PC-9 (cell line): ENCODE measurements at regions not wholly inside any gene's neighbourhood (a gene's known extent, or its start where the extent isn't known, plus 50 kb on each side); places are given as distances from the start of the nearest gene placed in this dataset.

Experiments
- BruUV-seq: library from RNA; stranded (reverse); fragments of 400-500 nt; replicated peaks from 2 replicates; lab custom pipeline; 2021; lab: Mats Ljungman, UMichigan
- CTCF ChIA-PET: fragments of 300-600 bp; sonication (Branson Sonifier 250); formaldehyde crosslinking; loops from one replicate; lab custom pipeline; 2022; ENCODE audit warnings: antibody characterized with exemption; lab: Charles Lee
- POLR2A ChIA-PET: fragments of 300-600 bp; sonication (Branson Sonifier 250); formaldehyde crosslinking; loops from one replicate; lab custom pipeline; 2022; ENCODE audit warnings: antibody characterized with exemption; ENCODE audit not compliant: unreplicated experiment; lab: Charles Lee
- DNase-seq, 2 experiments: peaks; one replicate each; pipeline versions ENCODE4 v3.0.0 to v3.0.0-alpha.2; 2015 to 2022; ENCODE audit warnings: mixed read lengths in 1 of 2
- H2AFZ ChIP-seq: fragments of 200-600 bp; sonication (generic); 2 replicates; pipeline ENCODE4 v1.8.1; 2017; ENCODE audit warnings: antibody characterized with exemption
- H3F3A ChIP-seq: fragments of 200-600 bp; sonication (generic); 2 replicates; pipeline ENCODE4 v1.8.1; 2017; ENCODE audit warnings: antibody characterized with exemption, mild to moderate bottlenecking, low read depth; ENCODE audit not compliant: insufficient read depth
- H3K27ac ChIP-seq: fragments of 200-600 bp; sonication (generic); 2 replicates; pipeline ENCODE4 v1.6.1; 2016; ENCODE audit warnings: mixed run types
- H3K27me3 ChIP-seq: fragments of 200-600 bp; sonication (generic); 2 replicates; pipeline ENCODE4 v1.6.1; 2016; ENCODE audit warnings: low read depth, mixed run types; ENCODE audit not compliant: insufficient read depth
- H3K36me3 ChIP-seq: fragments of 200-600 bp; sonication (generic); 2 replicates; pipeline ENCODE4 v1.6.1; 2016; ENCODE audit warnings: low read depth, mixed run types
- H3K4me1 ChIP-seq: fragments of 200-600 bp; sonication (generic); replicated peaks from 2 replicates; pipeline ENCODE4 v1.6.1; 2016; ENCODE audit warnings: mixed run types; ENCODE audit not compliant: insufficient read depth
- H3K4me2 ChIP-seq: fragments of 200-600 bp; sonication (generic); 2 replicates; pipeline ENCODE4 v1.6.1; 2017; ENCODE audit warnings: mixed run types
- H3K4me3 ChIP-seq: fragments of 200-600 bp; sonication (generic); 2 replicates; pipeline ENCODE4 v1.6.1; 2016; ENCODE audit warnings: mixed run types
- H3K79me2 ChIP-seq: fragments of 200-600 bp; sonication (generic); 2 replicates; pipeline ENCODE4 v1.6.1; 2017; ENCODE audit warnings: low read depth, mixed run types
- H3K9me2 ChIP-seq: fragments of 200-600 bp; sonication (generic); 2 replicates; pipeline ENCODE4 v1.8.1; 2017; ENCODE audit warnings: mild to moderate bottlenecking; ENCODE audit not compliant: insufficient read depth
- H3K9me3 ChIP-seq: fragments of 200-600 bp; sonication (generic); 2 replicates; pipeline ENCODE4 v1.8.1; 2016; ENCODE audit warnings: low read depth; ENCODE audit not compliant: insufficient read depth
- H4K20me1 ChIP-seq: fragments of 200-600 bp; sonication (generic); 2 replicates; pipeline ENCODE4 v1.8.1; 2017; ENCODE audit not compliant: insufficient read depth
- EZH2 ChIP-seq: fragments of 200-600 bp; sonication (generic); IDR thresholded peaks from 2 replicates; pipeline ENCODE4 v1.8.0; 2017; ENCODE audit warnings: antibody characterized with exemption, low read depth
- intact Hi-C: fragments of 100-400 bp; cut with micrococcal nuclease; formaldehyde crosslinking; loops from one replicate; pipeline ENCODE4 v1.10.0; 2022; ENCODE audit not compliant: unreplicated experiment
- TF ChIP-seq, protein P1 (sequence below): fragments of 200-600 bp; sonication (generic); conservative IDR thresholded peaks from 2 replicates; pipeline ENCODE4 v1.6.1; 2017; ENCODE audit warnings: mixed run types, antibody characterized with exemption, mild to moderate bottlenecking, moderate library complexity

DNA sequence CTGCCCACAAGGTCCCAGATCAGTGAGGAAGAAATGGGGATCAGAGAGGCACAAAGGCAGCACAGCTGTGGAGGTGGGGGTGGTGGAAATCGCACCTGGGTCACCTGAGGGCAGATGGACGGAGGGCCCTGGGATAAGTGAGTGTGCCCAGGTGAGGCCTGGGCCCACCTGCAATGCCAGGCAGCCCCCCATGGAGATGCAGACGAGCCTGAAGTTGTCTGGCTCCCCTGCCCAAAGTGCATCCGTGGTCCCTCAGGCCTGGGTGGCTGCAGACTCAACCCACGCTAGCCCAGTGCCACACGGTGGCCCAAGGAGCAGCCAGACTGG lies 84.9 kb downstream of the NCOR2 start:
- Histone ChIP-seq H4K20me1 (peaks cover 45% of the 10 kb centered on the region), H3K27ac (no peak overlapping the region), H3K9me2 (no peaks in the 10 kb centered on the region), H3K4me2 (no peak overlapping the region), H3K79me2 (peaks cover 26% of the 10 kb centered on the region; the same call in 1 of the 2 replicates), H3K36me3 (0 out of 2 replicates have a peak, but pooled peaks cover 8% of the 10 kb centered on the region), H3K27me3 (no peaks in the 10 kb centered on the region), H3K4me3 (no peak overlapping the region), H2AFZ (no peak overlapping the region), H3K4me1 (peaks cover 28% of the 10 kb centered on the region), H3F3A (peaks cover 39% of the 10 kb centered on the region), H3K9me3 (no peaks in the 10 kb centered on the region)
- TF ChIP-seq, protein P1, sequence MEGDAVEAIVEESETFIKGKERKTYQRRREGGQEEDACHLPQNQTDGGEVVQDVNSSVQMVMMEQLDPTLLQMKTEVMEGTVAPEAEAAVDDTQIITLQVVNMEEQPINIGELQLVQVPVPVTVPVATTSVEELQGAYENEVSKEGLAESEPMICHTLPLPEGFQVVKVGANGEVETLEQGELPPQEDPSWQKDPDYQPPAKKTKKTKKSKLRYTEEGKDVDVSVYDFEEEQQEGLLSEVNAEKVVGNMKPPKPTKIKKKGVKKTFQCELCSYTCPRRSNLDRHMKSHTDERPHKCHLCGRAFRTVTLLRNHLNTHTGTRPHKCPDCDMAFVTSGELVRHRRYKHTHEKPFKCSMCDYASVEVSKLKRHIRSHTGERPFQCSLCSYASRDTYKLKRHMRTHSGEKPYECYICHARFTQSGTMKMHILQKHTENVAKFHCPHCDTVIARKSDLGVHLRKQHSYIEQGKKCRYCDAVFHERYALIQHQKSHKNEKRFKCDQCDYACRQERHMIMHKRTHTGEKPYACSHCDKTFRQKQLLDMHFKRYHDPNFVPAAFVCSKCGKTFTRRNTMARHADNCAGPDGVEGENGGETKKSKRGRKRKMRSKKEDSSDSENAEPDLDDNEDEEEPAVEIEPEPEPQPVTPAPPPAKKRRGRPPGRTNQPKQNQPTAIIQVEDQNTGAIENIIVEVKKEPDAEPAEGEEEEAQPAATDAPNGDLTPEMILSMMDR = no peak
- no peak for TF ChIP-seq EZH2
- ChIA-PET POLR2A (interaction anchor here (0.7 kb wide), 1 partner anchor 10 kb away, joined by 3 read pairs; no protein-coding TSS in a partner anchor), CTCF (no interaction called here)
- BruUV-seq = no TSS peak
- intact Hi-C loops = no loop called here
- DNase-seq = no peak

- H3K27ac ChIP-seq = peak overlapping the region; percentile 47
- H3K36me3 ChIP-seq = peaks cover 13% of the 10 kb centered on the region; the same call in 1 of the 2 replicates
- ChIA-PET CTCF (no interaction called here), POLR2A (interaction anchor here (0.5 kb wide), 1 partner anchor 19 kb away, joined by 13 read pairs; no protein-coding TSS in a partner anchor)
- peaks cover 28% of the 10 kb centered on the region for H3K4me1 ChIP-seq
- no peaks in the 10 kb centered on the region for H3K9me3 ChIP-seq
- peak overlapping the region; percentile 26; the same call in 1 of the 2 replicates for H3K4me2 ChIP-seq
- no peaks in the 10 kb centered on the region for H3K27me3 ChIP-seq
- peaks cover 25% of the 10 kb centered on the region; the same call in 1 of the 2 replicates for H3K79me2 ChIP-seq
- no peaks in the 10 kb centered on the region for H3K9me2 ChIP-seq
- no peak for DNase-seq
- H3F3A ChIP-seq = peaks cover 36% of the 10 kb centered on the region
- no TSS peak for BruUV-seq
- peaks cover 45% of the 10 kb centered on the region for H4K20me1 ChIP-seq
- no peak for TF ChIP-seq EZH2
- TF ChIP-seq, protein P1 = no peak
- H2AFZ ChIP-seq = no peak overlapping the region
- intact Hi-C loops = loop anchor here (1.0 kb wide), 1 partner anchor 18 kb away; no protein-coding TSS in a partner anchor
- H3K4me3 ChIP-seq = no peak overlapping the region
Measured at GRCh38 chr12:124481772-124482566, 85.4 kb downstream of the NCOR2 start.

GRCh38 chr12:124481257-124481750 lies 86.1 kb downstream of the NCOR2 start:
- Histone ChIP-seq H4K20me1 (peaks cover 47% of the 10 kb centered on the region), H3K36me3 (peaks cover 18% of the 10 kb centered on the region; the same call in 1 of the 2 replicates), H3K79me2 (peaks cover 29% of the 10 kb centered on the region; the same call in 1 of the 2 replicates), H3K9me3 (no peaks in the 10 kb centered on the region), H3K4me3 (no peak overlapping the region), H3F3A (peaks cover 41% of the 10 kb centered on the region), H3K27me3 (no peaks in the 10 kb centered on the region), H3K4me2 (peak overlapping the region; percentile 26), H2AFZ (no peak overlapping the region), H3K27ac (peak overlapping the region; percentile 47), H3K9me2 (no peaks in the 10 kb centered on the region), H3K4me1 (peaks cover 28% of the 10 kb centered on the region)
- intact Hi-C loops = loop anchor here (1.0 kb wide), 1 partner anchor 19 kb away; no protein-coding TSS in a partner anchor
- POLR2A ChIA-PET = no interaction called here
- no TSS peak for BruUV-seq
- no peak for TF ChIP-seq EZH2
- TF ChIP-seq, protein P1 = no peak
- DNase-seq = peak; percentile 83 to 85
- CTCF ChIA-PET = interaction anchor here (0.7 kb wide), 1 partner anchor 93 kb away, joined by 3 read pairs; no protein-coding TSS in a partner anchor
